Neural crest cell (in vitro differentiated cells): ENCODE measurements at regions not wholly inside any gene's neighbourhood (a gene's known extent, or its start where the extent isn't known, plus 50 kb on each side); places are given as distances from the start of the nearest gene placed in this dataset.

Experiments
- DNase-seq: peaks from one replicate; pipeline ENCODE4 v3.0.0; 2021; ENCODE audit warnings: low read depth, mixed read lengths, low spot score
- H3K27ac Mint-ChIP-seq: one replicate; pipeline ENCODE4 v1.8.0; 2021; ENCODE audit warnings: mild to moderate bottlenecking, mixed read lengths; ENCODE audit not compliant: unreplicated experiment
- H3K27me3 Mint-ChIP-seq: 2 replicates; pipeline ENCODE4 v1.8.0; 2021; ENCODE audit warnings: low read depth, mild to moderate bottlenecking, mixed read lengths
- H3K36me3 Mint-ChIP-seq: 2 replicates; pipeline ENCODE4 v1.8.0; 2021; ENCODE audit warnings: low read depth, mild to moderate bottlenecking, mixed read lengths
- H3K4me1 Mint-ChIP-seq: 2 replicates; pipeline ENCODE4 v1.8.0; 2021; ENCODE audit warnings: mixed read lengths
- H3K4me3 Mint-ChIP-seq: one replicate; pipeline ENCODE4 v1.8.0; 2021; ENCODE audit warnings: mild to moderate bottlenecking, mixed read lengths
- H3K9me3 Mint-ChIP-seq: 2 replicates; pipeline ENCODE4 v1.8.0; 2021; ENCODE audit warnings: mixed read lengths
- CTCF ChIP-seq: fragments of 200-600 bp; sonication (generic); conservative IDR thresholded peaks from 2 replicates; pipeline ENCODE4 v1.5.0; 2021; ENCODE audit warnings: antibody characterized with exemption, mild to moderate bottlenecking

- Mint-ChIP-seq H3K4me3 (no peak overlapping the region), H3K4me1 (peaks cover 3% of the 10 kb centered on the region), H3K27me3 (no peaks in the 10 kb centered on the region), H3K9me3 (no peaks in the 10 kb centered on the region), H3K27ac (no peak overlapping the region), H3K36me3 (no peaks in the 10 kb centered on the region)
- no peak for DNase-seq
- TF ChIP-seq CTCF: no peak
Measured at GRCh38 chr6:169320013-169320412, 66.4 kb upstream of the THBS2 start.

GRCh38 chr6:169317441-169318202 is 64.0 kb upstream of the THBS2 start:
- no peak for DNase-seq
- no peaks in the 10 kb centered on the region for H3K36me3 Mint-ChIP-seq
- TF ChIP-seq CTCF: no peak
- H3K27ac Mint-ChIP-seq: no peak overlapping the region
- peaks cover under 1% of the 10 kb centered on the region for H3K4me1 Mint-ChIP-seq
- no peak overlapping the region for H3K4me3 Mint-ChIP-seq
- H3K27me3 Mint-ChIP-seq: no peaks in the 10 kb centered on the region
- no peaks in the 10 kb centered on the region for H3K9me3 Mint-ChIP-seq

- TF ChIP-seq CTCF: no peak
- Mint-ChIP-seq H3K36me3 (no peaks in the 10 kb centered on the region), H3K9me3 (no peaks in the 10 kb centered on the region), H3K4me1 (no peaks in the 10 kb centered on the region), H3K27ac (no peak overlapping the region), H3K4me3 (no peak overlapping the region), H3K27me3 (no peaks in the 10 kb centered on the region)
- DNase-seq: no peak
Measured at GRCh38 chr6:169316651-169317050, 63.0 kb upstream of the THBS2 start.

- Mint-ChIP-seq H3K27me3 (no peaks in the 10 kb centered on the region), H3K27ac (no peak overlapping the region), H3K4me1 (no peaks in the 10 kb centered on the region), H3K36me3 (no peaks in the 10 kb centered on the region), H3K4me3 (no peak overlapping the region), H3K9me3 (no peaks in the 10 kb centered on the region)
- DNase-seq: no peak
- TF ChIP-seq CTCF: no peak
Measured at GRCh38 chr6:169315830-169316614, 62.4 kb upstream of the THBS2 start.

GRCh38 chr6:169313347-169314010 is 59.8 kb upstream of the THBS2 start:
- no peak for TF ChIP-seq CTCF
- Mint-ChIP-seq H3K9me3 (peaks cover 6% of the 10 kb centered on the region), H3K27ac (no peak overlapping the region), H3K4me3 (no peak overlapping the region), H3K4me1 (no peaks in the 10 kb centered on the region), H3K27me3 (no peaks in the 10 kb centered on the region), H3K36me3 (no peaks in the 10 kb centered on the region)
- no peak for DNase-seq
